ENCODE measurements at regions not wholly inside any gene's neighbourhood (a gene's known extent, or its start where the extent isn't known, plus 50 kb on each side); places are given as distances from the start of the nearest gene placed in this dataset.

DNA sequence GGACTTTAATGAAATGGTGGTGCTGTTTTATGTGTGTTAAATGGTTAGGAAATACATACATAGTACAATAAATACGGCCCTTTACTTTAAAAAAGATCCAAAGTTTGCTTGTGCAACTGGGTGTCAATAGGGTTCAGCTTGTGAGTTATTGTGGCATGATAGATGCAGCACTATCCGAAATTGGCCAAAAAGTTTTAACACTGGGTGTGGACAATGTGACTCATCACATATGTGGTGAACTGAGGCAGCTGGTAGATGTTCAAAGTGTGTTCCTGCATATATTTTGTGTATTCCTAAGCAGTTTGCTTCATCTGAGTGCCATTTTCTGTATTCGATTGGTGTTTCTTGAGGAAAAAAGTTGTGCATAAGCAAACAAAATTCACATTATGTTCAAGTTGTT lies 473.1 kb downstream of the KIF20B start:
- no peak overlapping the region for H3K27ac ChIP-seq
- intact Hi-C loops (cut with DNase I; ENCODE audit: low total_unique reads) (no loop called here), in situ Hi-C loops (cut with MboI; ENCODE audit: low sequenced_read_pairs in 4 of 4) (no loop called here)
- H3K9me3 ChIP-seq: no peaks in the 10 kb centered on the region
- no peak for ATAC-seq
- no peaks in the 10 kb centered on the region for H3K4me1 ChIP-seq
- no peak for TF ChIP-seq POLR2A (IDR thresholded peaks at IDR 0.05)
- H3K27me3 ChIP-seq: no peaks in the 10 kb centered on the region
- DNase-seq: no peak
- no peaks in the 10 kb centered on the region for H3K36me3 ChIP-seq
- H3K4me3 ChIP-seq: no peak overlapping the region

DNA sequence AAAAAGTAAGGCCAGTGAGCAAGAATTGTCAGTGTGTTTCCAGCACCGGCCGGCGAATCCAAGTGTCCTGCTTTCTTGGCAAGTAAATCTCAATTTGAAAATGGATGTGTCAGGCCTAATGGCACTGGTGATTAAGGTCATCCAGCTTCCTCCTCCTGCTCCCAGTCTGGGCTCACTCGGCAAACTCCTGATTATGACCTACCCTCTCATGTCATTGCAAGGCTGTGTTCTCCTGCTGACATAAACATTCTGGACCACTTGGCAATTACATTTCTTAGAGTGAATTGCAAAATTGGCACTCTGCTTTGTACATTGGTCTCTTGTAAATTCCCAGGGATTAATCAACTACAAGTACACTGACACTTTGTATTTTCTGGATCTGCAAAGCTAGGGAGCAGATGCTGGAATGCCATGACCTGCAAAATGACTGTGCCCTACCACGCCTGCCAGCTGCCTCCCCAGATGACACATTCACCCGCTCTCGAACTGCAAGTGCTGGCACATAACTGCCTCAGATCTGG lies 473.8 kb downstream of the KIF20B start:
- no peak for ATAC-seq
- Histone ChIP-seq H3K9me3 (no peaks in the 10 kb centered on the region), H3K4me1 (no peaks in the 10 kb centered on the region), H3K36me3 (no peaks in the 10 kb centered on the region), H3K4me3 (no peak overlapping the region), H3K27me3 (no peaks in the 10 kb centered on the region), H3K27ac (no peak overlapping the region)
- TF ChIP-seq, protein P1, sequence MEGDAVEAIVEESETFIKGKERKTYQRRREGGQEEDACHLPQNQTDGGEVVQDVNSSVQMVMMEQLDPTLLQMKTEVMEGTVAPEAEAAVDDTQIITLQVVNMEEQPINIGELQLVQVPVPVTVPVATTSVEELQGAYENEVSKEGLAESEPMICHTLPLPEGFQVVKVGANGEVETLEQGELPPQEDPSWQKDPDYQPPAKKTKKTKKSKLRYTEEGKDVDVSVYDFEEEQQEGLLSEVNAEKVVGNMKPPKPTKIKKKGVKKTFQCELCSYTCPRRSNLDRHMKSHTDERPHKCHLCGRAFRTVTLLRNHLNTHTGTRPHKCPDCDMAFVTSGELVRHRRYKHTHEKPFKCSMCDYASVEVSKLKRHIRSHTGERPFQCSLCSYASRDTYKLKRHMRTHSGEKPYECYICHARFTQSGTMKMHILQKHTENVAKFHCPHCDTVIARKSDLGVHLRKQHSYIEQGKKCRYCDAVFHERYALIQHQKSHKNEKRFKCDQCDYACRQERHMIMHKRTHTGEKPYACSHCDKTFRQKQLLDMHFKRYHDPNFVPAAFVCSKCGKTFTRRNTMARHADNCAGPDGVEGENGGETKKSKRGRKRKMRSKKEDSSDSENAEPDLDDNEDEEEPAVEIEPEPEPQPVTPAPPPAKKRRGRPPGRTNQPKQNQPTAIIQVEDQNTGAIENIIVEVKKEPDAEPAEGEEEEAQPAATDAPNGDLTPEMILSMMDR (IDR thresholded peaks at IDR 0.05 in 4 of 5, conservative IDR thresholded peaks at IDR 0.05 in 1 of 5): no peak
- TF ChIP-seq POLR2A (IDR thresholded peaks at IDR 0.05): no peak
- in situ Hi-C loops (cut with MboI; ENCODE audit: low sequenced_read_pairs in 4 of 4): no loop called here
- intact Hi-C loops (cut with DNase I; ENCODE audit: low total_unique reads): no loop called here
- no peak for DNase-seq

DNA sequence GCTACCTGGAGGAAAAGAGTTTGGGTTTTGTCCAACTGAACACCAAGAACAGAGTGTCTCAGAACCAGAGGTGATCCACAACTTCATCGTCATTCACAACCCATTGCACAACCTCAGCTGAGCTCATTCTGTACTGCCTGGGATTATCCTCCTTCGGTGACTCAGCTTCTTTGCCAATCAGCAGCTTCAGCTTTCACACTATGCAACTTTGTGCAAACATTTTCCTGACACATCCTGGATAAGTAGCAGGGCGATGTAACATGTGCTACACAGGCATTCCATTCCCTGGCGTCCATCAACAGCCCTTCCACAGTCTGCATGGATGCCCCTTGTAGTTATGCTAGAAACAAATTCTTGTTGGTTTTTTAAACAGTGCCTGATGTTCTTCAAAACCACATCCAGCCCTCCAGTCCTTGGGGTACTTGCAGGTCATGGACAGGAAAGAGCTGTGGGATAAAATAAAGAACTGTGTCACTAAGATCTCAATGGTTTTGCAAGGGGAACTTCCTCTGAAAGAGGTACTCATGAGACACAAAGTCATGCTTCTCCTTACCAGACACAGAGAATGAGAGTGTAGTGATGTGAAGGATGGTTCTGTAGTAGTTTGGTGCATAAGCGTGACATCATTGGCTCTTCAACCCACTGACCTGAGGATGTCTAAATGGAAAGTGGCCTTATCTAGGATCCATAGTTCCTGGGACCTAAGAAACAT lies 478.5 kb downstream of the KIF20B start:
- Histone ChIP-seq H3K4me1 (no peaks in the 10 kb centered on the region), H3K4me3 (no peak overlapping the region), H3K9me3 (no peaks in the 10 kb centered on the region), H3K27ac (no peak overlapping the region), H3K27me3 (no peaks in the 10 kb centered on the region), H3K36me3 (no peaks in the 10 kb centered on the region)
- ATAC-seq (no peak), DNase-seq (no peak)
- no peak for TF ChIP-seq POLR2A (IDR thresholded peaks at IDR 0.05)
- TF ChIP-seq, protein P1 (IDR thresholded peaks at IDR 0.05 in 4 of 5, conservative IDR thresholded peaks at IDR 0.05 in 1 of 5): no peak
- in situ Hi-C loops (cut with MboI; ENCODE audit: low sequenced_read_pairs in 4 of 4) (no loop called here), intact Hi-C loops (cut with DNase I; ENCODE audit: low total_unique reads) (no loop called here)

- TF ChIP-seq POLR2A (IDR thresholded peaks at IDR 0.05): no peak
- TF ChIP-seq, protein P1 (IDR thresholded peaks at IDR 0.05 in 4 of 5, conservative IDR thresholded peaks at IDR 0.05 in 1 of 5): no peak
- no peaks in the 10 kb centered on the region for H3K4me1 ChIP-seq
- ATAC-seq (no peak), DNase-seq (no peak)
- H3K27me3 ChIP-seq: no peaks in the 10 kb centered on the region
- no peak overlapping the region for H3K4me3 ChIP-seq
- intact Hi-C loops (cut with DNase I; ENCODE audit: low total_unique reads): no loop called here
- in situ Hi-C loops (cut with MboI; ENCODE audit: low sequenced_read_pairs in 4 of 4): no loop called here
- H3K9me3 ChIP-seq: no peaks in the 10 kb centered on the region
- no peaks in the 10 kb centered on the region for H3K36me3 ChIP-seq
- H3K27ac ChIP-seq: no peak overlapping the region
These were observed 479.7 kb downstream of the KIF20B start for GRCh38 chr10:90180886-90181691.

DNA sequence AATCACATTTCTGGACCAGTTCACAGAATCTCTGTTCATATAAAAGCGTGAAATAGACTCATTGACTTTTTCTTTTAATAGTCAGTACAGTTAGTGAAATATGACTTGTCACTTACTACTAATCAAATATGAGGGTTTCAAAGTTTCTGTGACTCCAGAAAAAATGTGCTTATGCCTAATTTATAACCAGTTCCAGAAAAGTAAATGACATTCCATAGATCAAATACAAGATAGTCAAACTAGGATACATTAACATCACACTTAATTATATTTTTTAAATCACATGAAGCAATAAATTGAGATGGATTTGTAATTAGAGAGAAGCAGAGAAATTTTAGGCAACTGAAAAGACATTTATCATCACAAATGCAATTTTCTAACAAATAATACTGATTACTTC lies 491.4 kb downstream of the KIF20B start:
- intact Hi-C loops (cut with DNase I; ENCODE audit: low total_unique reads): no loop called here

More for the DNA sequence above, 491.4 kb downstream of the KIF20B start:
- ATAC-seq: no peak
- Histone ChIP-seq H3K4me1 (no peaks in the 10 kb centered on the region), H3K4me3 (no peak overlapping the region), H3K9me3 (no peaks in the 10 kb centered on the region), H3K27ac (no peak overlapping the region), H3K36me3 (no peaks in the 10 kb centered on the region), H3K27me3 (no peaks in the 10 kb centered on the region)
- DNase-seq: no peak
- in situ Hi-C loops (cut with MboI; ENCODE audit: low sequenced_read_pairs in 4 of 4): no loop called here
- TF ChIP-seq POLR2A (IDR thresholded peaks at IDR 0.05): no peak
- TF ChIP-seq, protein P1 (IDR thresholded peaks at IDR 0.05 in 4 of 5, conservative IDR thresholded peaks at IDR 0.05 in 1 of 5): no peak

Data from gastrocnemius medialis (tissue), 4 donors.